GM12878 (cell line): ENCODE measurements at regions not wholly inside any gene's neighbourhood (a gene's known extent, or its start where the extent isn't known, plus 50 kb on each side); places are given as distances from the start of the nearest gene placed in this dataset.

ENCODE experiments used
- ATF2 ChIP-seq: IDR thresholded peaks from 2 replicates; pipeline ENCODE4 v1.6.1; 2012; ENCODE audit warnings: low read length, inconsistent platforms
- CHD1 ChIP-seq: IDR thresholded peaks from 2 replicates; pipeline ENCODE4 v1.6.1; 2012; ENCODE audit warnings: low read depth, low read length, improper control_type of control experiment
- CREB1 ChIP-seq: IDR thresholded peaks from 2 replicates; pipeline ENCODE4 v1.6.1; 2012; ENCODE audit warnings: low read depth, mild to moderate bottlenecking, inconsistent platforms
- DPF2 ChIP-seq: fragments of 450-650 bp; IDR thresholded peaks from 2 replicates; pipeline ENCODE4 v1.6.1; 2017; ENCODE audit warnings: mild to moderate bottlenecking
- E2F4 ChIP-seq: IDR thresholded peaks from 2 replicates; pipeline ENCODE4 v1.6.1; 2012; ENCODE audit warnings: low read depth, low read length, improper control_type of control experiment
- GABPA ChIP-seq: IDR thresholded peaks from 2 replicates; pipeline ENCODE4 v1.6.1; 2014; ENCODE audit warnings: antibody characterized with exemption, low read depth, mild to moderate bottlenecking, inconsistent platforms
- KAT2A ChIP-seq: conservative IDR thresholded peaks from 2 replicates; pipeline ENCODE4 v1.6.1; 2011; ENCODE audit warnings: low read depth, low read length; ENCODE audit not compliant: control insufficient read depth
- MYC ChIP-seq: IDR thresholded peaks from 2 replicates; pipeline ENCODE4 v1.6.1; 2011; ENCODE audit warnings: mild to moderate bottlenecking, low read length, moderate library complexity, inconsistent platforms; ENCODE audit not compliant: insufficient read depth, insufficient replicate concordance, insufficient read length, severe bottlenecking
- RBBP5 ChIP-seq: fragments of 200-600 bp; sonication (generic); conservative IDR thresholded peaks from 2 replicates; pipeline ENCODE4 v1.6.1; 2016
- SMAD1 ChIP-seq: fragments of 450-650 bp; IDR thresholded peaks from 2 replicates; pipeline ENCODE4 v1.6.1; 2018; ENCODE audit warnings: mild to moderate bottlenecking, low read depth; ENCODE audit not compliant: partially characterized antibody
- SPI1 ChIP-seq: IDR thresholded peaks from 2 replicates; pipeline ENCODE4 v1.6.1; 2011; ENCODE audit warnings: low read depth, mild to moderate bottlenecking, low read length, moderate library complexity, borderline replicate concordance; ENCODE audit not compliant: insufficient read depth
- SRF ChIP-seq, 2 experiments: IDR thresholded peaks; 2 replicates each; pipeline ENCODE4 v1.6.1; 2011; ENCODE audit warnings: low read depth in 2 of 2, low read length in 2 of 2, mild to moderate bottlenecking in 1 of 2, moderate library complexity in 1 of 2
- TARDBP ChIP-seq: IDR thresholded peaks from 2 replicates; pipeline ENCODE4 v1.6.1; 2016; ENCODE audit warnings: borderline replicate concordance
- TCF3 ChIP-seq: IDR thresholded peaks from 2 replicates; pipeline ENCODE4 v1.6.1; 2012; ENCODE audit warnings: low read depth, mild to moderate bottlenecking, low read length, borderline replicate concordance; ENCODE audit not compliant: insufficient read depth
- ZBTB33 ChIP-seq: fragments of 450-650 bp; IDR thresholded peaks from 2 replicates; pipeline ENCODE4 v1.6.1; 2017; ENCODE audit warnings: mild to moderate bottlenecking
- ZNF207 ChIP-seq: fragments of 450-650 bp; IDR thresholded peaks from 2 replicates; pipeline ENCODE4 v1.6.1; 2014; ENCODE audit warnings: antibody characterized with exemption, mild to moderate bottlenecking, borderline replicate concordance
- TF ChIP-seq, protein P1 (sequence below): fragments of 450-650 bp; IDR thresholded peaks from 2 replicates; pipeline ENCODE4 v1.6.1; 2017; ENCODE audit warnings: low read depth, mild to moderate bottlenecking, moderate library complexity
- TF ChIP-seq, protein P2 (sequence below): fragments of 450-650 bp; IDR thresholded peaks from 2 replicates; pipeline ENCODE4 v1.6.1; 2018; ENCODE audit warnings: borderline replicate concordance, mild to moderate bottlenecking; ENCODE audit not compliant: partially characterized antibody

DNA sequence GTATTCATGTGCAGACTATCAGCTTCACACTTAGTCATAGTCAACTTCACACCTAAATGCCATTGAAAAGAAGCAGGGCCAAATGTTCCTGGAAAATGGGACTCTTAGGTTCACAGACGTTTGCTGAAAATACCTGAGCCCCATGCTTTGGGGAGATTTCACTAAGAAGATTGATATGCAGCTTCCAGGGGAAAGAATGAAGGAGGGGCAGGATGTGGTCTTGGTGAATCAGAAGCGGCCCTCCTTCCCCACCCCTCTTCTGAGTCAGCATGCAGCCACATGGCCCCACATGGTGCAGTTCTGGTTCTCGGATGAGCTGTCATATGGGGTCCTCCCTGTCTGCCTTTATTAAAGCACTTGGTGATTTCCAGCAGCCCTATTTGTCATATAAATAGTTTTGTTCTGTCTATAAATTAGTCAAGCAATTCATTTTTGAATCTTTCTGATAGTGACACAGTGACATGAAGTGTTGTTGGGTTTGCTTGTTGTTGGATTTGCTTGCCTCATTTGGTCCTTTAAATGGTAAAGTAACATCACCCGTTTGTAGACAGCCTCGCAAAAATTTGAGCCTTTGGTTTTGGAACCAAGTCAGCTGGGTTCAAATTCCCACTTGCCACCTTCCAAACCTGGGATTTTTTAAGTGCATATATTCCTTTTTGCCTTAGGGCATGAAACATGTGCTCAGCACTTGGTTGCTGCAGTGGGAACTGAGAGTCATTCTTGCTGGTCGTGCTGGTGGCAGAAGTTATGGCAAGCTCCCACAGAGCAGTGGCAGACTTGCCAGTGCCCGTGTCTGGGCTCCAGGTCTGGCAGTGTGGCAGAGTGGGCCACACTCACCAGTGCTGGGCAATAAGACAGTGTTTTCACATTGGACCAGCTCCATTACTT, 68.1 kb upstream of the CDK6 start (continued):
- TF ChIP-seq, protein P1, sequence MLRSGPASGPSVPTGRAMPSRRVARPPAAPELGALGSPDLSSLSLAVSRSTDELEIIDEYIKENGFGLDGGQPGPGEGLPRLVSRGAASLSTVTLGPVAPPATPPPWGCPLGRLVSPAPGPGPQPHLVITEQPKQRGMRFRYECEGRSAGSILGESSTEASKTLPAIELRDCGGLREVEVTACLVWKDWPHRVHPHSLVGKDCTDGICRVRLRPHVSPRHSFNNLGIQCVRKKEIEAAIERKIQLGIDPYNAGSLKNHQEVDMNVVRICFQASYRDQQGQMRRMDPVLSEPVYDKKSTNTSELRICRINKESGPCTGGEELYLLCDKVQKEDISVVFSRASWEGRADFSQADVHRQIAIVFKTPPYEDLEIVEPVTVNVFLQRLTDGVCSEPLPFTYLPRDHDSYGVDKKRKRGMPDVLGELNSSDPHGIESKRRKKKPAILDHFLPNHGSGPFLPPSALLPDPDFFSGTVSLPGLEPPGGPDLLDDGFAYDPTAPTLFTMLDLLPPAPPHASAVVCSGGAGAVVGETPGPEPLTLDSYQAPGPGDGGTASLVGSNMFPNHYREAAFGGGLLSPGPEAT, result peak; percentile 89
- no peak for TF ChIP-seq MYC
- TF ChIP-seq DPF2, result peak; percentile 88
- no peak for TF ChIP-seq ZBTB33
- no peak for TF ChIP-seq ZNF207
- no peak for TF ChIP-seq RBBP5
- peak; percentile 46; the same call in 1 of the 2 replicates for TF ChIP-seq CREB1
- peak; percentile 75; the same call in 1 of the 2 replicates for TF ChIP-seq GABPA
- TF ChIP-seq SRF (IDR thresholded peaks at IDR 0.05; ENCODE audit: low read depth in 2 of 2, low read length in 2 of 2), result peak in 1 of 2 experiments; percentile 75; a peak in 1 of 4 replicates
- TF ChIP-seq CHD1, result no peak
- TF ChIP-seq TCF3, result 0 out of 2 replicates have a peak, but pooled peaks have one; percentile 77
- no peak for TF ChIP-seq E2F4
- peak; percentile 66; the same call in 1 of the 2 replicates for TF ChIP-seq TARDBP
- TF ChIP-seq ATF2, result peak; percentile 93
- TF ChIP-seq KAT2A, result no peak
- TF ChIP-seq SPI1, result peak; percentile 6; the same call in 1 of the 2 replicates
- TF ChIP-seq SMAD1, result no peak
- TF ChIP-seq, protein P2, sequence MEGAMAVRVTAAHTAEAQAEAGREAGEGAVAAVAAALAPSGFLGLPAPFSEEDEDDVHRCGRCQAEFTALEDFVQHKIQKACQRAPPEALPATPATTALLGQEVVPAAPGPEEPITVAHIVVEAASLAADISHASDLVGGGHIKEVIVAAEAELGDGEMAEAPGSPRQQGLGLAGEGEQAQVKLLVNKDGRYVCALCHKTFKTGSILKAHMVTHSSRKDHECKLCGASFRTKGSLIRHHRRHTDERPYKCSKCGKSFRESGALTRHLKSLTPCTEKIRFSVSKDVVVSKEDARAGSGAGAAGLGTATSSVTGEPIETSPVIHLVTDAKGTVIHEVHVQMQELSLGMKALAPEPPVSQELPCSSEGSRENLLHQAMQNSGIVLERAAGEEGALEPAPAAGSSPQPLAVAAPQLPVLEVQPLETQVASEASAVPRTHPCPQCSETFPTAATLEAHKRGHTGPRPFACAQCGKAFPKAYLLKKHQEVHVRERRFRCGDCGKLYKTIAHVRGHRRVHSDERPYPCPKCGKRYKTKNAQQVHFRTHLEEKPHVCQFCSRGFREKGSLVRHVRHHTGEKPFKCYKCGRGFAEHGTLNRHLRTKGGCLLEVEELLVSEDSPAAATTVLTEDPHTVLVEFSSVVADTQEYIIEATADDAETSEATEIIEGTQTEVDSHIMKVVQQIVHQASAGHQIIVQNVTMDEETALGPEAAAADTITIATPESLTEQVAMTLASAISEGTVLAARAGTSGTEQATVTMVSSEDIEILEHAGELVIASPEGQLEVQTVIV, result no peak
